ENCODE measurements at regions not wholly inside any gene's neighbourhood (a gene's known extent, or its start where the extent isn't known, plus 50 kb on each side); places are given as distances from the start of the nearest gene placed in this dataset.

- DNase-seq (ENCODE audit: low read depth, low spot score), result no peak
Observed at GRCh38 chr9:99694393-99694792, 127.3 kb upstream of the NR4A3 start.

- no peak for DNase-seq (ENCODE audit: low read depth, low spot score)
Observed at GRCh38 chr9:99699396-99699795, 122.3 kb upstream of the NR4A3 start.

- DNase-seq (ENCODE audit: low read depth, low spot score), result no peak
Observed at GRCh38 chr9:99712214-99712613, 109.5 kb upstream of the NR4A3 start.

- DNase-seq (ENCODE audit: low read depth, low spot score), result no peak
Observed at GRCh38 chr9:99713838-99714306, 107.8 kb upstream of the NR4A3 start.

- DNase-seq (ENCODE audit: low read depth, low spot score), result no peak
Observed at GRCh38 chr9:99718631-99719030, 103.1 kb upstream of the NR4A3 start.

GRCh38 chr9:99720455-99721050 is 101.1 kb upstream of the NR4A3 start:
- no peak for DNase-seq (ENCODE audit: low read depth, low spot score)

GRCh38 chr9:99721898-99722297 is 99.8 kb upstream of the NR4A3 start:
- DNase-seq (ENCODE audit: low read depth, low spot score), result no peak

- no peak for DNase-seq (ENCODE audit: low read depth, low spot score)
Observed at GRCh38 chr9:99722877-99723276, 98.8 kb upstream of the NR4A3 start.

GRCh38 chr9:99724640-99725039 is 97.0 kb upstream of the NR4A3 start:
- no peak for DNase-seq (ENCODE audit: low read depth, low spot score)

GRCh38 chr9:99725852-99726251 is 95.8 kb upstream of the NR4A3 start:
- DNase-seq (ENCODE audit: low read depth, low spot score), result no peak

GRCh38 chr9:99726758-99727157 is 94.9 kb upstream of the NR4A3 start:
- no peak for DNase-seq (ENCODE audit: low read depth, low spot score)

GRCh38 chr9:99730062-99730461 is 91.6 kb upstream of the NR4A3 start:
- no peak for DNase-seq (ENCODE audit: low read depth, low spot score)

- DNase-seq (ENCODE audit: low read depth, low spot score), result no peak
Observed at GRCh38 chr9:99731950-99732349, 89.7 kb upstream of the NR4A3 start.

- no peak for DNase-seq (ENCODE audit: low read depth, low spot score)
Observed at GRCh38 chr9:99732715-99733114, 89.0 kb upstream of the NR4A3 start.

- no peak for DNase-seq (ENCODE audit: low read depth, low spot score)
Observed at GRCh38 chr9:99735041-99735440, 86.6 kb upstream of the NR4A3 start.

GRCh38 chr9:99736291-99736690 is 85.4 kb upstream of the NR4A3 start:
- no peak for DNase-seq (ENCODE audit: low read depth, low spot score)

GRCh38 chr9:99737649-99738048 is 84.0 kb upstream of the NR4A3 start:
- DNase-seq (ENCODE audit: low read depth, low spot score), result no peak

GRCh38 chr9:99743006-99743405 is 78.7 kb upstream of the NR4A3 start:
- DNase-seq (ENCODE audit: low read depth, low spot score), result no peak

GRCh38 chr9:99743455-99743854 is 78.2 kb upstream of the NR4A3 start:
- no peak for DNase-seq (ENCODE audit: low read depth, low spot score)

GRCh38 chr9:99744132-99744531 is 77.6 kb upstream of the NR4A3 start:
- DNase-seq (ENCODE audit: low read depth, low spot score), result no peak

- DNase-seq (ENCODE audit: low read depth, low spot score), result no peak
Observed at GRCh38 chr9:99745085-99745484, 76.6 kb upstream of the NR4A3 start.

GRCh38 chr9:99746406-99746805 is 75.3 kb upstream of the NR4A3 start:
- DNase-seq (ENCODE audit: low read depth, low spot score), result no peak

- no peak for DNase-seq (ENCODE audit: low read depth, low spot score)
Observed at GRCh38 chr9:99748266-99748665, 73.4 kb upstream of the NR4A3 start.

GRCh38 chr9:99748676-99749075 is 73.0 kb upstream of the NR4A3 start:
- DNase-seq (ENCODE audit: low read depth, low spot score), result no peak
